ENCODE measurements at regions not wholly inside any gene's neighbourhood (a gene's known extent, or its start where the extent isn't known, plus 50 kb on each side); places are given as distances from the start of the nearest gene placed in this dataset.

GRCh38 chr6:4613381-4613780 lies 162.8 kb upstream of the CDYL start:
- TF ChIP-seq CTCF (IDR thresholded peaks at IDR 0.05) (no peak), POLR2AphosphoS5 (IDR thresholded peaks at IDR 0.05) (no peak)

All from breast epithelium (tissue), 3 donors.